K562 (cell line): ENCODE measurements at regions not wholly inside any gene's neighbourhood (a gene's known extent, or its start where the extent isn't known, plus 50 kb on each side); places are given as distances from the start of the nearest gene placed in this dataset.
A peak's percentile ranks its signal among the peaks of the same experiment; 100 is the strongest.

Experiments
- ATAC-seq: fragments of 200-7000 bp; cut with Tn5 transposase; 3 replicates; pipeline ENCODE4 v1.9.1; 2020; ENCODE audit warnings: moderate library complexity
- BruUV-seq: library from RNA; stranded (reverse); fragments of 400-500 nt; replicated peaks from 2 replicates; lab custom pipeline; 2021; lab: Mats Ljungman, UMichigan
- CTCF ChIA-PET: fragments of 300-600 bp; formaldehyde crosslinking; extraction: SDS; loops from one replicate; lab custom pipeline; 2021; ENCODE audit warnings: low intra/inter-chr PET ratio; lab: Yijun Ruan, JAX
- POLR2A ChIA-PET: fragments of 300-600, 350-650 bp; sonication (Branson Sonifier 250); formaldehyde crosslinking; extraction: SDS; loops from one replicate; lab custom pipeline; 2021; ENCODE audit warnings: antibody characterized with exemption, inconsistent platforms; lab: Yijun Ruan, JAX
- DNase-seq, 4 experiments: peaks; one replicate each; pipeline versions ENCODE4 v3.0.0 to v3.0.0-alpha.2; 2011 to 2018; ENCODE audit warnings: low spot score in 3 of 4, mixed read lengths in 3 of 4; ENCODE audit errors: extremely low read depth in 1 of 4
- FAIRE-seq: peaks from 2 replicates; lab custom pipeline; 2011; peaks lifted over from hg19 to GRCh38; lab: Jason Lieb, UNC
- H2AFZ ChIP-seq: 2 replicates; pipeline ENCODE4 v1.6.0; 2011; ENCODE audit warnings: low read depth, low read length, control low read depth, inconsistent platforms
- H3K27ac ChIP-seq: fragments of 200-600 bp; 3 replicates; pipeline ENCODE4 v1.8.0; 2011; ENCODE audit warnings: low read depth, mild to moderate bottlenecking, control low read depth, inconsistent platforms, low read length, moderate library complexity, mixed read lengths; ENCODE audit errors: extremely low read depth
- H3K27me3 ChIP-seq, 2 experiments: fragments of 300-600 bp in 1 of 2; 2 replicates in 1 of 2; 3 replicates in 1 of 2; pipeline versions ENCODE4 v1.6.0 to v1.8.0; 2011; ENCODE audit warnings: inconsistent platforms in 2 of 2, low read length in 2 of 2, mild to moderate bottlenecking in 1 of 2, mixed read lengths in 1 of 2, moderate library complexity in 1 of 2; ENCODE audit not compliant: control insufficient read depth in 2 of 2, insufficient read depth in 2 of 2
- H3K36me3 ChIP-seq: fragments of 300-600 bp; 3 replicates; pipeline ENCODE4 v1.8.0; 2011; ENCODE audit warnings: mild to moderate bottlenecking, low read length, inconsistent platforms; ENCODE audit not compliant: control insufficient read depth, insufficient read depth
- H3K4me1 ChIP-seq, 2 experiments: fragments of 200-600 bp in 1 of 2; replicated peaks in 1 of 2; 2 replicates in 1 of 2; 3 replicates in 1 of 2; pipeline versions ENCODE4 v1.5.1 to v1.8.0; 2011; ENCODE audit warnings: inconsistent platforms in 2 of 2, low read length in 2 of 2, mild to moderate bottlenecking in 1 of 2, mixed read lengths in 1 of 2, moderate library complexity in 1 of 2; ENCODE audit not compliant: control insufficient read depth in 2 of 2, insufficient read depth in 2 of 2
- H3K4me2 ChIP-seq: 2 replicates; pipeline ENCODE4 v1.6.1; 2011; ENCODE audit warnings: low read length, control low read depth, inconsistent platforms, mixed read lengths; ENCODE audit not compliant: insufficient read depth
- H3K4me3 ChIP-seq: fragments of 200-600 bp; sonication (generic), shearing (Covaris generic); 2 replicates; pipeline ENCODE4 v1.5.1; 2016; ENCODE audit warnings: control low read depth, inconsistent platforms
- H3K79me2 ChIP-seq: fragments of 200-600 bp; 3 replicates; pipeline ENCODE4 v1.8.0; 2011; ENCODE audit warnings: low read length, inconsistent platforms; ENCODE audit not compliant: control insufficient read depth, insufficient read depth
- H3K9ac ChIP-seq, 2 experiments: 2 replicates each; pipeline versions ENCODE4 v1.6.0 to v1.6.1; 2011; ENCODE audit warnings: low read depth in 2 of 2, low read length in 2 of 2, control low read depth in 1 of 2, inconsistent platforms in 1 of 2, mild to moderate bottlenecking in 1 of 2, mixed read lengths in 1 of 2; ENCODE audit not compliant: insufficient read depth in 1 of 2
- H3K9me1 ChIP-seq: one replicate; pipeline ENCODE4 v1.6.0; 2011; ENCODE audit warnings: inconsistent platforms, mild to moderate bottlenecking, low read length, moderate library complexity; ENCODE audit not compliant: control insufficient read depth, insufficient read depth
- H3K9me3 ChIP-seq: replicated peaks from 2 replicates; pipeline ENCODE4 v1.5.1; 2011; ENCODE audit warnings: low read depth, low read length, inconsistent platforms; ENCODE audit not compliant: control insufficient read depth, insufficient read depth
- H4K20me1 ChIP-seq: replicated peaks from 2 replicates; pipeline ENCODE4 v1.6.1; 2011; ENCODE audit warnings: low read length, inconsistent platforms, mixed read lengths; ENCODE audit not compliant: control insufficient read depth, insufficient read depth
- CEBPG ChIP-seq, 3 experiments: fragments of 200-800 bp in 1 of 3; sonication (Bioruptor generic) in 1 of 3; sonication (generic) in 1 of 3; formaldehyde crosslinking in 1 of 3; IDR thresholded peaks in 2 of 3; conservative IDR thresholded peaks in 1 of 3; 2 replicates each; pipeline versions ENCODE4 v1.6.1 to v1.8.0; 2016 to 2022; ENCODE audit warnings: missing compliant biosample characterization in 2 of 3, missing genetic modification characterization in 2 of 3, mild to moderate bottlenecking in 1 of 3, missing genetic modification reagents in 1 of 3
- NELFE ChIP-seq: IDR thresholded peaks from 2 replicates; pipeline ENCODE4 v1.6.1; 2011; ENCODE audit warnings: mild to moderate bottlenecking; ENCODE audit not compliant: insufficient read depth, insufficient read length
- NFIC ChIP-seq: fragments of 450-650 bp; IDR thresholded peaks from 2 replicates; pipeline ENCODE4 v1.6.1; 2017; ENCODE audit warnings: mild to moderate bottlenecking, inconsistent platforms
- SP2 ChIP-seq: IDR thresholded peaks from 2 replicates; pipeline ENCODE4 v1.6.1; 2011; ENCODE audit warnings: mild to moderate bottlenecking, low read depth, low read length, moderate library complexity; ENCODE audit not compliant: poor library complexity, severe bottlenecking; ENCODE audit errors: extremely low read depth
- XRCC4 ChIP-seq: IDR thresholded peaks from one replicate; pipeline ENCODE4 v1.6.1; 2011; ENCODE audit not compliant: insufficient read depth, insufficient read length; ENCODE audit errors: extremely low read depth
- ZNF274 ChIP-seq: IDR thresholded peaks from 2 replicates; pipeline ENCODE4 v1.6.1; 2011; ENCODE audit warnings: low read depth, mild to moderate bottlenecking, low read length, moderate library complexity, borderline replicate concordance
- ZNF316 ChIP-seq: fragments of 450-650 bp; IDR thresholded peaks from 2 replicates; pipeline ENCODE4 v1.6.1; 2016
- ZNF699 ChIP-seq: fragments of 250-450 bp; sonication (Bioruptor Pico); IDR thresholded peaks from 2 replicates; pipeline ENCODE4 v1.8.0; 2021; ENCODE audit warnings: mild to moderate bottlenecking, moderate library complexity; ENCODE audit not compliant: insufficient replicate concordance
- WGBS: fragments of 100-300 bp; shearing (Covaris generic); methylation state at CpG from one replicate; pipeline ENCODE4 v1.1.6; 2016; ENCODE audit warnings: low coverage, mixed read lengths; ENCODE audit not compliant: insufficient coverage; ENCODE audit errors: missing lambda C conversion rate; 5-methylcytosine and 5-hydroxymethylcytosine counted together
- in situ Hi-C: fragments of 300-500 bp; cut with MboI; formaldehyde crosslinking; loops from 4 replicates; pipeline ENCODE4 v1.15.0; 2018; ENCODE audit warnings: inconsistent platforms, mixed read lengths
- intact Hi-C: fragments of 100-400 bp; cut with micrococcal nuclease; formaldehyde crosslinking; loops from 2 replicates; pipeline ENCODE4 v1.14.2; 2022

GRCh38 chr1:226816576-226816975 is 53.8 kb upstream of the PSEN2 start:
- in situ Hi-C loops (no loop called here), intact Hi-C loops (no loop called here)
- Histone ChIP-seq H3K79me2 (no peaks in the 10 kb centered on the region), H3K4me2 (no peak overlapping the region), H4K20me1 (no peaks in the 10 kb centered on the region), H2AFZ (no peak overlapping the region), H3K4me1 (no peaks in the 10 kb centered on the region), H3K27me3 (peaks cover 45 to 49% of the 10 kb centered on the region in 2 experiments), H3K4me3 (no peak overlapping the region), H3K27ac (no peak overlapping the region), H3K9me1 (no peaks in the 10 kb centered on the region), H3K9me3 (no peaks in the 10 kb centered on the region), H3K9ac (no peak overlapping the region), H3K36me3 (no peaks in the 10 kb centered on the region)
- ATAC-seq: no peak
- FAIRE-seq: no peak
- no peak for DNase-seq
- ChIA-PET CTCF (no interaction called here), POLR2A (interaction anchor here (0.6 to 3.4 kb wide), 5 partner anchors 8 to 1370 kb away, joined by 3 to 15 read pairs (median 3); no protein-coding TSS in a partner anchor)
- no TSS peak for BruUV-seq
- WGBS: 2% methylated on average over 3 of the region's 3 CpGs
- TF ChIP-seq SP2: no peak
- TF ChIP-seq ZNF316: no peak
- TF ChIP-seq ZNF274: no peak
- TF ChIP-seq NFIC: no peak

- DNase-seq (no peak), FAIRE-seq (no peak), ATAC-seq (peak; percentile 78)
- Histone ChIP-seq H3K9me3 (no peaks in the 10 kb centered on the region), H3K4me3 (no peak overlapping the region), H3K4me2 (no peak overlapping the region), H3K27me3 (peaks cover 29 to 53% of the 10 kb centered on the region in 2 experiments), H3K79me2 (no peaks in the 10 kb centered on the region), H3K36me3 (no peaks in the 10 kb centered on the region), H3K9me1 (no peaks in the 10 kb centered on the region), H3K4me1 (no peaks in the 10 kb centered on the region), H3K27ac (no peak overlapping the region), H2AFZ (no peak overlapping the region), H3K9ac (0 out of 4 replicates have a peak overlapping the region, but pooled peaks of 1 of the 2 experiments have one; percentile 26), H4K20me1 (no peaks in the 10 kb centered on the region)
- in situ Hi-C loops (no loop called here), intact Hi-C loops (no loop called here)
- POLR2A ChIA-PET: interaction anchor here (0.6 to 3.4 kb wide), 8 partner anchors 9 to 1906 kb away, joined by 3 to 21 read pairs (median 4); no protein-coding TSS in a partner anchor
- CTCF ChIA-PET: no interaction called here
- under 1% methylated on average over 10 of the region's 10 CpGs for WGBS
- no TSS peak for BruUV-seq
- TF ChIP-seq NELFE (no peak), ZNF699 (no peak), XRCC4 (no peak), CEBPG (CRISPR knock-in tag; IDR thresholded peaks at IDR 0.05) (peak; percentile 71), CEBPG (tag; conservative IDR thresholded peaks at IDR 0.05 in 1 of 2, IDR thresholded peaks at IDR 0.05 in 1 of 2) (peak in 1 of 2 experiments; percentile 56; a peak in 1 of 4 replicates)
Measured at GRCh38 chr1:226814751-226815537, 55.5 kb upstream of the PSEN2 start.
